Embryonic facial prominence (tissue), 1 donor: ENCODE measurements at regions not wholly inside any gene's neighbourhood (a gene's known extent, or its start where the extent isn't known, plus 50 kb on each side); places are given as distances from the start of the nearest gene placed in this dataset.

Source experiments
- DNase-seq: peaks from one replicate; pipeline ENCODE4 v3.0.0-alpha.2; 2016; ENCODE audit errors: extremely low spot score

- DNase-seq = no peak
These were observed 293.2 kb downstream of the EFNB2 start for GRCh38 chr13:106241974-106242953.

- DNase-seq = no peak
These were observed 296.8 kb downstream of the EFNB2 start for GRCh38 chr13:106238690-106239089.

GRCh38 chr13:106234636-106235035, 300.8 kb downstream of the EFNB2 start:
- DNase-seq = no peak

- no peak for DNase-seq
These were observed 302.2 kb downstream of the EFNB2 start for GRCh38 chr13:106233134-106233735.

GRCh38 chr13:106232681-106233080, 302.8 kb downstream of the EFNB2 start:
- no peak for DNase-seq

GRCh38 chr13:106230450-106230849, 305.0 kb downstream of the EFNB2 start:
- no peak for DNase-seq

- no peak for DNase-seq
These were observed 310.3 kb downstream of the EFNB2 start for GRCh38 chr13:106225126-106225525.

- DNase-seq = no peak
These were observed 315.3 kb downstream of the EFNB2 start for GRCh38 chr13:106220211-106220610.

- no peak for DNase-seq
These were observed 322.3 kb downstream of the EFNB2 start for GRCh38 chr13:106213028-106213757.

GRCh38 chr13:106212386-106213010, 323.0 kb downstream of the EFNB2 start:
- DNase-seq = no peak

GRCh38 chr13:106210324-106210723, 325.1 kb downstream of the EFNB2 start:
- DNase-seq = no peak

GRCh38 chr13:106205871-106206270, 329.6 kb downstream of the EFNB2 start:
- no peak for DNase-seq

GRCh38 chr13:106197496-106197895, 338.0 kb downstream of the EFNB2 start:
- DNase-seq = no peak

- no peak for DNase-seq
These were observed 347.9 kb downstream of the EFNB2 start for GRCh38 chr13:106187501-106188095.

- no peak for DNase-seq
These were observed 348.4 kb downstream of the EFNB2 start for GRCh38 chr13:106187101-106187500.

GRCh38 chr13:106186366-106187030, 349.0 kb downstream of the EFNB2 start:
- no peak for DNase-seq

GRCh38 chr13:106184790-106185189, 350.7 kb downstream of the EFNB2 start:
- no peak for DNase-seq

- no peak for DNase-seq
These were observed 351.9 kb downstream of the EFNB2 start for GRCh38 chr13:106183410-106184065.

- no peak for DNase-seq
These were observed 353.1 kb downstream of the EFNB2 start for GRCh38 chr13:106182404-106182803.

GRCh38 chr13:106178816-106179215, 356.6 kb downstream of the EFNB2 start:
- DNase-seq = no peak
